GM21529 (cell line): ENCODE measurements at regions not wholly inside any gene's neighbourhood (a gene's known extent, or its start where the extent isn't known, plus 50 kb on each side); places are given as distances from the start of the nearest gene placed in this dataset.
"Not testable (repeated sequence)": the region's sequence is repeated elsewhere in the genome, so short reads cannot be mapped to it uniquely, and the experiment has no call there.

Experiments
- ATAC-seq: cut with Tn5 transposase; IDR thresholded peaks from one replicate; pipeline ENCODE4 v1.9.1; 2021; ENCODE audit not compliant: unreplicated experiment

GRCh38 chr4:73348185-73348584, 55.9 kb upstream of the ALB start:
- ATAC-seq, result no peak

- no peak for ATAC-seq
Observed at GRCh38 chr4:73347497-73347896, 56.6 kb upstream of the ALB start.

DNA sequence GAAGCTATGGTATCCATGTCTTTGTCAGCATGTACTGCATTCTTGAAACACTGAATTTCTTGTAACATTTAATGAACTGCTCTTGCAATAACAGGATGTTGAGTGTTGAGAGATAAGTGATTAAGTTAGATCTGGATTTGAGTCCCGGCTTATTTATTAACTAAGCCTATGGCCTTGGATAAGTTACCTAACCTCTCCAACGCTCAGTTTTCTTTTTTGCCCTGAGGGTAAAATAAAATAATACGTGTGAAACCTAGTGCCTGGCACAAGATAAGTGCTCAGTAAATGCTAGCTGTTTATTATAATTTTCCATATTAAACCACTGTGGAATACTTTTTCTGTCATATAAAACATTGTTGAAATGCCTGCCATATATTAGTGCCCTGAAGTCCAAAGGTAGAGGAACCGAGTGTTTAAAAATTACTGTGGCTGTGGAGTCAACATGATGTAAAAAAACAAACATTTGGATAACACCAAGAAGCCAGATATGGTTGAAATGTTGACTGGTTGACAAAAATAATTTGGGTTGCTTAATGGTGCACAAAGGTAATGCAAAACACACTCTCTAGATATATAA, 58.6 kb upstream of the ALB start:
- ATAC-seq, result no peak

- no peak for ATAC-seq
Observed at GRCh38 chr4:73344106-73344505, 60.0 kb upstream of the ALB start.

DNA sequence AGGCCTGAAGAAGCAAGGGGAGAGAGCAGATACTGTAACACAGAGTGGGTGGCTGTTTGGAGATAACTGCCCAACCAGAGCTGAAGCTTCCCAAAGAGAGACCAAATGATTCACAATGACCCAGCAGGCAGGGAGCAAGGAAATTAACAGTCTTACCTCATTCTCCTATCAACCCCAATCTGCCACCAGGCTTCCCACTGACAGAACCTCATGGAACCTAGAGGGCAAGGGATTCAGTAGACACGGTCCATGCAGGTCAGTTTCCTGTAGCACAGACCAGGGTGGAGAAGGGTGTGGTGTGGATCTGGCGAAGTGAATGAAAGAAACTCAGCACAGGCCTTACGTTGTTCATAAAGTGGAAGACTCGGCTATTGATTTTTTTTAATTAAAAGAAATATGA, 60.7 kb upstream of the ALB start:
- no peak for ATAC-seq

- ATAC-seq, result peak; percentile 69
Observed at GRCh38 chr4:73341454-73341853, 62.6 kb upstream of the ALB start.

DNA sequence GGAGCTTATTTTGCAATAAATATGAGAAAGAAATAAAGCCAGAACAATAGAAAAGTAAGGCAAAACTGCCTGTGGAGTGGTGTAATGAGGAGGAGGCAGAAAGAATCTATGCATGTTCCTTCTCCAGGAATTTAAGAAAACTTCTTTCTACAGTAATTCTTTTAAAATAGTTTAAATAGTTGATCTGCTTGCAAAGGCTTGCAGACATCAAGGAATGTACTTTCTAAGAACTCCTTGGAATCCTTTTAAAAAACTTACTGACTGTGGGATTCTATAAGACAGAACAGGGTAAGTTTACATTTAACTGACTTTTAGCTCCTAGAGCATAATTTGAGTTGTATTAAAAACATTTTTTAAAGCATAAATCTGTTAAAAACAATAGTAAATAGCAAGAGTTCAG, 63.2 kb upstream of the ALB start:
- no peak for ATAC-seq

GRCh38 chr4:73335679-73336078, 68.4 kb upstream of the ALB start:
- ATAC-seq, result no peak

DNA sequence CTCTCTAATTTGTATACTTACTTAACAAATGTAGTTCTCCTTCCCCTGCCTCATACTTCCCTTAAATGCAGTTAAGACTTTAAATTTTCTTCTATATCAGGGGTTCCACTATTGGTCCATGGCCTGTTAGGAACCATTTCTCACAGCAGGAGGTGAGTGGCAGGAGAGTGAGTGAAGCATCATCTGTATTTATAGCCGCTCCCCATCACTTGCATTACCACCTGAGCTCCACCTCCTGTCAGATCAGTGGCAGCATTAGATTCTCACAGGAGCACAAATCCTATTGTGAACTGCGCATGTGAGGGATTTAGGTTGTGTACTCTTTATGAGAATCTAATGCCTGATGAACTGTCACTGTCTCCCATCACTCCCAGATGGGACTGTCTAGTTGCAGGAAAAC, 72.1 kb upstream of the ALB start:
- ATAC-seq, result not testable (repeated sequence)

- no peak for ATAC-seq
Observed at GRCh38 chr4:73329300-73329699, 70.7 kb upstream of the ANKRD17 start.

- ATAC-seq, result not testable (repeated sequence)
Observed at GRCh38 chr4:73325776-73326175, 67.2 kb upstream of the ANKRD17 start.

DNA sequence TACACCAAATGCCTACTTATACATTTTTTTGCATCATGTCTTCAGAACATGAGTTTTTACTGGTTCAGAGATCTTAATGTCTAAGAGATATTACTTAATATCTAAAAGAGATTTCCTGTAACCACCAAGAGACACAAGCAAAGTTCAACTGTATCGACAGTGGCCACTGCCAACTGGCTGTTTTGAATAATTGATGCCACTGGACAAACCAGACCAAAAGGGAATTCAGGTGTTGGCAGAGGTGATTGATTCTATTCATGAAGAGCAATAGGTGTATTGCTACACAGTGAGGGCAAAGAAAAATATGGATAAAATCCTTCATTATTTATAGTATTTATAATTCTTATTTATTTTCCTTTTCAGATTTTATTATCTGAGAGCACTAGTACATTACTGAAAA, 58.5 kb upstream of the ANKRD17 start:
- no peak for ATAC-seq

DNA sequence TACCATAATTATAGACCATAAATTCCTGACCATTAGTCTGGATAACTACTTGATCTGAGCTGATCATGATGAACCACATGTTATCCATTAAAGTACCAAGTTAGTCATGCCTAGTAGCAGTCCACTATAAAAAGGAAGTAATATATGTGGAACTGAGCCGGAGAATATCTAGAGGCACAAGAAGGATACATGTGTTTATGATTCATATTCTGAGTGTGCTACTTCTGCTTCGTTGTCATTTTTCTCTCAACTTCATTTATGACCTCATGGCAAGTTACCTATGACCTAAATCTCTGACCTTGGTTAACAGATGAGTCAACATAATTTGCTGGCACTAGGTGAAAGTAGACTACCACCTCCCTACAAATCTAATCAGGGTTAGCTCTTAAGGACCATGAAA, 56.5 kb upstream of the ANKRD17 start:
- ATAC-seq, result no peak

DNA sequence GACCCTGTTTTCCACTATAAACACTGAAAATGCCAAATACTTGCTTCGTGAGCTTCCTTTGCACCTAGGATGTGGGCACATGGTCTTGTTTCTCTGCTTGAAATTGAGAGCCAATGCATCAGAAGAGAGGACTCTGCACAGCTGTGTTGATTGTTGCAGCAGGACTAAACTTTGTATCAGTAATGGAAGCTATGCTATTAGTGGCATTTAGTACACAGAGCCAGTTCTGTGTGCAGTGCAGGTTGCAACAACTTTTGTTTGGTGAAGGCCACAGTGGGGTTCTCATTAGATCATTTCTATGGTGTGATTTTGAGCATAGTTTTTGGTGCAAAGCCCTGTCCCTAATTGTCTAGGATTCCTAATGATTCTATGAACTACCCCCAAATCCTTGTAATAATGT, 54.4 kb upstream of the ANKRD17 start:
- ATAC-seq, result no peak

- ATAC-seq, result no peak
Observed at GRCh38 chr4:73311428-73311827, 52.8 kb upstream of the ANKRD17 start.

DNA sequence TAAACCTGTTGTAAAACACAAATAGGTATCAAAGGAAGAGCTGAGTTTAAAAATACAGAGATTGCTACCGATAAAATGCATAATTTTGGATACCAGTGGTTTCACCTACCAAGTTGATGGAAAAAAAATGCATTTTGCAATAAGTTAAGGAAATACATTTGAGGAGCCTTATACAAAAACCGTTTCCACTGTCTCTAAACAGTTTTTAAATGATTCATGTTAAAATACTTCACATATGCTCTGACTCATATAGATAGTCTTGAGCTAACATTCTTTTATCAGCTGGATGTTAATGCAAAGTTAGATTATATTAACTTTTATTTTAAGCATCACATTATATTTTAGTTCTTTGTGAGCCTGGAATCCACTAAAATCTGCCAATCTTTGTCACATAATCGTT, 50.6 kb upstream of the ANKRD17 start:
- no peak for ATAC-seq
